K562 (cell line): ENCODE measurements at regions not wholly inside any gene's neighbourhood (a gene's known extent, or its start where the extent isn't known, plus 50 kb on each side); places are given as distances from the start of the nearest gene placed in this dataset.
A peak's percentile ranks its signal among the peaks of the same experiment; 100 is the strongest.

Experiments
- ARID4B ChIP-seq: sonication (generic); formaldehyde crosslinking; IDR thresholded peaks from 2 replicates; pipeline ENCODE4 v1.8.0; 2022; ENCODE audit warnings: mild to moderate bottlenecking, missing genetic modification reagents
- CBFA2T3 ChIP-seq: fragments of 450-650 bp; IDR thresholded peaks from 2 replicates; pipeline ENCODE4 v1.6.1; 2017
- CGGBP1 ChIP-seq: fragments of 250-450 bp; sonication (Bioruptor Pico); IDR thresholded peaks from 2 replicates; pipeline ENCODE4 v1.9.0; 2021; ENCODE audit warnings: mild to moderate bottlenecking
- MAZ ChIP-seq, 2 experiments: fragments of 450-650 bp in 1 of 2; sonication (generic) in 1 of 2; formaldehyde crosslinking; IDR thresholded peaks in 1 of 2; conservative IDR thresholded peaks in 1 of 2; 2 replicates each; pipeline versions ENCODE4 v1.4.0 to v1.5.0; 2020; ENCODE audit warnings: mild to moderate bottlenecking in 1 of 2, missing genetic modification reagents in 1 of 2
- MEIS2 ChIP-seq: fragments of 450-650 bp; IDR thresholded peaks from 2 replicates; pipeline ENCODE4 v1.6.1; 2014; ENCODE audit warnings: mild to moderate bottlenecking; ENCODE audit not compliant: partially characterized antibody
- NCOA2 ChIP-seq, 2 experiments: fragments of 450-650 bp; IDR thresholded peaks; 2 replicates each; pipeline ENCODE4 v1.6.1; 2018; ENCODE audit warnings: mild to moderate bottlenecking in 2 of 2, moderate library complexity in 1 of 2; ENCODE audit not compliant: partially characterized antibody in 2 of 2
- PYGO2 ChIP-seq: fragments of 450-650 bp; IDR thresholded peaks from 2 replicates; pipeline ENCODE4 v1.6.1; 2016; ENCODE audit warnings: mild to moderate bottlenecking, missing genetic modification characterization, moderate library complexity, missing compliant biosample characterization
- SNAPC5 ChIP-seq: fragments of 250-450 bp; sonication (Bioruptor Pico); IDR thresholded peaks from 2 replicates; pipeline ENCODE4 v1.8.0; 2021; ENCODE audit warnings: moderate library complexity, mild to moderate bottlenecking, inconsistent platforms
- ZKSCAN3 ChIP-seq: fragments of 250-450 bp; sonication (Bioruptor Pico); IDR thresholded peaks from 2 replicates; pipeline ENCODE4 v1.4.0; 2020
- ZMIZ1 ChIP-seq, 2 experiments: fragments of 150-350 bp in 1 of 2; IDR thresholded peaks; 2 replicates each; pipeline ENCODE4 v1.6.1; 2012 to 2016; ENCODE audit warnings: low read depth in 2 of 2, low read length in 2 of 2, mild to moderate bottlenecking in 1 of 2, moderate library complexity in 1 of 2
- ZNF134 ChIP-seq: fragments of 250-450 bp; sonication (Bioruptor Pico); conservative IDR thresholded peaks from 2 replicates; pipeline ENCODE4 v1.4.0; 2020
- ZNF274 ChIP-seq: IDR thresholded peaks from 2 replicates; pipeline ENCODE4 v1.6.1; 2011; ENCODE audit warnings: low read depth, mild to moderate bottlenecking, low read length, moderate library complexity, borderline replicate concordance
- ZNF592 ChIP-seq: fragments of 450-650 bp; IDR thresholded peaks from 2 replicates; pipeline ENCODE4 v1.6.1; 2017; ENCODE audit warnings: antibody characterized with exemption, mild to moderate bottlenecking
- ZNF695 ChIP-seq: fragments of 450-650 bp; formaldehyde crosslinking; IDR thresholded peaks from 2 replicates; pipeline ENCODE4 v1.4.0; 2020; ENCODE audit warnings: mild to moderate bottlenecking, moderate library complexity

- no peak for TF ChIP-seq ZKSCAN3 (CRISPR knock-in tag)
- TF ChIP-seq NCOA2 (IDR thresholded peaks at IDR 0.05; ENCODE audit: partially characterized antibody in 2 of 2) = no peak
- no peak for TF ChIP-seq ZNF274
- TF ChIP-seq MAZ (CRISPR knock-in tag; conservative IDR thresholded peaks at IDR 0.05 in 1 of 2, IDR thresholded peaks at IDR 0.05 in 1 of 2) = 0 out of 4 replicates have a peak, but pooled peaks of 1 of the 2 experiments have one; percentile 24
- no peak for TF ChIP-seq CGGBP1 (CRISPR knock-in tag)
- no peak for TF ChIP-seq PYGO2 (tag)
- no peak for TF ChIP-seq ZNF695 (CRISPR knock-in tag)
- no peak for TF ChIP-seq ARID4B (CRISPR knock-in tag)
- no peak for TF ChIP-seq ZNF592
- peak; percentile 64 for TF ChIP-seq MEIS2
- TF ChIP-seq SNAPC5 (CRISPR knock-in tag) = no peak
- TF ChIP-seq ZNF134 (CRISPR knock-in tag) = no peak
- TF ChIP-seq ZMIZ1 (IDR thresholded peaks at IDR 0.05; ENCODE audit: low read depth in 2 of 2, low read length in 2 of 2) = no peak
- TF ChIP-seq CBFA2T3 = peak; percentile 80
Observed at GRCh38 chr17:13334374-13334773, 267.4 kb downstream of the HS3ST3A1 start (continued).
